GM23248 (cell line): ENCODE measurements at regions not wholly inside any gene's neighbourhood (a gene's known extent, or its start where the extent isn't known, plus 50 kb on each side); places are given as distances from the start of the nearest gene placed in this dataset.

Source experiments
- EZH2 ChIP-seq: fragments of 200-600 bp; sonication (generic); IDR thresholded peaks from 2 replicates; pipeline ENCODE4 v1.6.1; 2018; ENCODE audit warnings: antibody characterized with exemption, mild to moderate bottlenecking; ENCODE audit not compliant: insufficient read depth, poor library complexity, severe bottlenecking
- EZH2phosphoT487 ChIP-seq: fragments of 200-600 bp; sonication (generic); IDR thresholded peaks from 2 replicates; pipeline ENCODE4 v1.6.1; 2018; ENCODE audit warnings: antibody characterized with exemption, moderate library complexity, mild to moderate bottlenecking, low read depth; ENCODE audit not compliant: insufficient read depth

DNA sequence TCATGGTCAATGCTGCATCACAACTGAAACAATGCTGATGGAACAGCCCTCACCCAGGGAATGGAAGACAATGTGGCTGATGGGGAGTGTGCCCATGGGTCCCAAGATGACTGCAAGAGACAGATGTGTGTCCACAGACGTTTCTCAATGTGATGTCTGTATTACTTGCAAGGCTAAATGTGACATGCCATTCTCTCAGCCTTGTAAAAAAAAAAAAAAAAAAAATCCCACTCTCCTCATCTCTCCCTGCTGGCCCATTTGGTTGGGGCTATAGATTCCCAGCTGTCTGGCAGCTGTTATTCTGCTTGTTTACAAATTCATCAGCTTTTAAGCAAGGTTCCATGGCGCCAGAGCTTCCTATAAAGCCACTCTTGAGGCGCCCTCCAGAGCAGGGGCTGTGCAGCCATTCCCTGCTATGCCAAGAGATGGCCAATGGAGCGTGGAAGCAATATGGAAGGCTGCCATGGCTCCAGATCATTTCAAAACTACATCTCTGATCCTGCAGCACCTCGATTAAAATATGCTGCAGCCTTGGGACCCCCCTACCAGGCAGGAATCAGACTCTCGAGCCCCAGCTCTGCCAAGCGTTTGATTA is 294.8 kb downstream of the FOXO1 start:
- TF ChIP-seq EZH2 (no peak), EZH2phosphoT487 (no peak)
